ENCODE measurements at regions not wholly inside any gene's neighbourhood (a gene's known extent, or its start where the extent isn't known, plus 50 kb on each side); places are given as distances from the start of the nearest gene placed in this dataset.

DNA sequence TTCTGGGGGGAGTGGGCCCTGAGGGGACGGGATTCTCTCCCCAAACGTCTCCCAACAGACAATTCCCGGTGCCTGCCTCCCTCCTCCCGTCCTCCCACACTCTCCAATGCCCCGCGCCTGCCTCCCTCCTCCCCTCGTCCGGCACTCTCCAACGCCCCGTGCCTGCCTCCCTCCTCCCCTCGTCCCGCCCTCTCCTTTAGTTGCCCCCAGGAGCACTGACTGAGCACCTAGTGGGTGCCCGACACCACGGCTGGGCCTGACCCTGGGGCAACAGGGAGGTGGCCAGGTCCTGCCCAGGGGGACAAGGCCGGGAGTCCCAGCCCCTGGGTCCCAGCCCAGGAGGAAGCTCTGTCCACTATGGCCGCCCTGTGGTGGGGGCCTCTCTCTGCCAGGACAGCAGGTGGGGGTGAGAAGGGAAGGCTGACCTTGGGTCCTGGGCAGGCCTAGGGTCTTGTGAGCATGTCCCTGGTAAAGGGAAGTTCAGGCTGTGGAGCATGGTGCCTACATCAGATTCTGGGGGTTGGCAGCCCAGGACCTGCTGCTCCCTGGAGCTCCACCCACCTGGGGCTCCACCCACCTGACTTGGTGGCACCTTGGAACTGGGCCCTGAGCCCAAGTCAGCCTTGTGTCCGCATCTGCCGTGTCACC lies 942.3 kb downstream of the BRD1 start:
- intact Hi-C loops (cut with DNase I), result no loop called here
- no peak overlapping the region for H3K27ac ChIP-seq
- no peaks in the 10 kb centered on the region for H3K4me1 ChIP-seq
- TF ChIP-seq CTCF (IDR thresholded peaks at IDR 0.05), result no peak
- TF ChIP-seq POLR2A (IDR thresholded peaks at IDR 0.05), result no peak
- no peak overlapping the region for H3K4me3 ChIP-seq
- peaks cover 0 to 33% (median 0%) of the 10 kb centered on the region in 4 donors for H3K27me3 ChIP-seq
- H3K36me3 ChIP-seq, result no peaks in the 10 kb centered on the region
- no peak for DNase-seq
- WGBS, 2 donors, result 64 to 68% methylated on average over 10 of the region's 18 CpGs
- H3K9me3 ChIP-seq, result no peaks in the 10 kb centered on the region

DNA sequence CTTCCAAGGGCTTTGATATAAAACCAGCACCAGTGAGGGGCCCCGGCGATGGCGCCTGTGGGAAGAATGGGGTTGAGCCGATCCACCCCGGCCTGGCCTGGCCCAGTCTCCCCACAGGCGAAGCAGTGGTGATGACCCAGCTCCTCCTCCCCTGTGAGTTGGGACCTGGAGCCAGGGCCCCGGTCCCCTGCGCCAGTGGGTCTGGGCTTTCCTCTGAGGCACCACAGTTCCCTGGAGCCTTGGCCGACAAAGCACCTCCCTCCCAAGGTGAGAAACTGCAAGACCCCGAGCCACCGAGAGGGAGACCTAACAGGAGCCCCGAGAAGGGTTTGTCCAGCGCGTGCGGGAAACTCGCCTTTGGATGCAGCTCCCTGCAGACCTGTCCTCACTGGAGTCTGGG lies 942.9 kb downstream of the BRD1 start:
- Histone ChIP-seq H3K27me3 (peaks cover 0 to 33% (median 0%) of the 10 kb centered on the region in 4 donors), H3K4me3 (no peak overlapping the region), H3K36me3 (no peaks in the 10 kb centered on the region), H3K9me3 (no peaks in the 10 kb centered on the region), H3K4me1 (no peaks in the 10 kb centered on the region), H3K27ac (no peak overlapping the region)
- intact Hi-C loops (cut with DNase I), result no loop called here
- TF ChIP-seq POLR2A (IDR thresholded peaks at IDR 0.05), result no peak
- TF ChIP-seq CTCF (IDR thresholded peaks at IDR 0.05), result no peak
- DNase-seq, result no peak
- 90% methylated on average over 2 to 10 of the region's 16 CpGs for WGBS, 2 donors

DNA sequence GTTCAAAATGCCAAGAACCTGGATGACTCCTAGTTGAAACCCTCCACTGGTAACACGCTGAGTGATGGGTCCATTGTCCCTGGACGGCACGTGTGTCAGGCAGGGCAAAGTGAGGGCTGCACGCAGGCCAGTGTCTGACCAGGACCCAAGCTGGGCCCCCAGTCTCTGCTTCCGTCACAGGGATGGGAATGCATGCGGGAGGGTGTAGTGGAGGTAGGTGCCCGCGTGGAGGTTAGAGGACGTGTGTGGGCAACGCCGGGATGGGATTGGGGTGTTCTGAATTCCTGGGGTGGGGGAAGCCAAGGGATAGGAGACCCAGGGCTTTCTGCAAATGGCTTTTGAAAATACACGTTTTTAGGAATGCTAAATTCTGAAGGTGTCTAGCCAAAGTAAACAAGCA lies 943.3 kb downstream of the BRD1 start:
- DNase-seq, result no peak

DNA sequence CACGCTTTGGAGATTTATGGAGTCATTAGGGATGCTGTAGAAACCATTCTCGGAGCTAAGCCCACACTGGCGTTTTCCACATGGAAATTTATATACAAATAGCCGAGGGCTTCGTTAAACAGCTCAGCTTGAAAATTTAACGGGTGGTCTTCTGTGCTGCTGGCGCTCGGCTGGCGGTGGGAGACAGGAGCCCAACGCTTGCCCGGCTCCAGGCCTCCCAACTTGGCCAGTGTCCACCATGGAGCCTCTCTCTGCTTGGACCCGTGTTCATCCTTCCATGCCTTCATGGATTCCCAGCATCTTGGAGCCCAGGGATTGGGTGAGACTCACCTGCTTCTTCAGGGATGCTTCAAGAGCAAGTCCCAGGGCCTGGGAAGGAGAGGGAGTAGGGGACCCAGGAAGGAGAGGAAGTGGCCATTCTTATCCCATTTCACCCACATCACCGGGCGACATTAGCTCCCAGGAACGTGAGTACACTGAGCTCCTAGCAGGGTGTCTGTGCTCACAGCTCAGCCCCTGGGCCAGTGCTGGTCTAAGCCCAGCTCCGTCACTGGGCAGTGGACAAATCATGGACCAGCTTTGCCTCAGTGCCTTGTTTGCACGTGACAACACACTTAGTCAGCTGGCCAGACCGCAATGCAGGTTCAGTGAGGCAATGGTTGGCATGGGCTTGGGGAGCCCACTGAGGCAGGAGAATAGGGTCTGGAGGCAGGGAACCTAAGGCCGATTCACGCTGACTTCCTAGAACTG lies 944.3 kb downstream of the BRD1 start:
- H3K36me3 ChIP-seq, result no peaks in the 10 kb centered on the region
- intact Hi-C loops (cut with DNase I), result no loop called here
- H3K4me1 ChIP-seq, result no peaks in the 10 kb centered on the region
- TF ChIP-seq POLR2A (IDR thresholded peaks at IDR 0.05) (no peak), CTCF (IDR thresholded peaks at IDR 0.05) (no peak)
- WGBS, 2 donors, result 75 to 81% methylated on average over 7 to 14 of the region's 20 CpGs
- no peaks in the 10 kb centered on the region for H3K9me3 ChIP-seq
- H3K27me3 ChIP-seq, result peaks cover 0 to 33% (median 0%) of the 10 kb centered on the region in 4 donors
- no peak overlapping the region for H3K4me3 ChIP-seq
- no peak for DNase-seq
- H3K27ac ChIP-seq, result no peak overlapping the region

More for the DNA sequence above, 943.3 kb downstream of the BRD1 start:
- H3K4me3 ChIP-seq, result no peak overlapping the region
- no peak overlapping the region for H3K27ac ChIP-seq
- TF ChIP-seq CTCF (IDR thresholded peaks at IDR 0.05), result no peak
- TF ChIP-seq POLR2A (IDR thresholded peaks at IDR 0.05), result no peak
- H3K4me1 ChIP-seq, result no peaks in the 10 kb centered on the region
- H3K36me3 ChIP-seq, result no peaks in the 10 kb centered on the region
- H3K27me3 ChIP-seq, result peaks cover 0 to 33% (median 0%) of the 10 kb centered on the region in 4 donors
- WGBS, 2 donors, result 54 to 61% methylated on average over 8 to 12 of the region's 12 CpGs
- H3K9me3 ChIP-seq, result no peaks in the 10 kb centered on the region
- intact Hi-C loops (cut with DNase I), result no loop called here

DNA sequence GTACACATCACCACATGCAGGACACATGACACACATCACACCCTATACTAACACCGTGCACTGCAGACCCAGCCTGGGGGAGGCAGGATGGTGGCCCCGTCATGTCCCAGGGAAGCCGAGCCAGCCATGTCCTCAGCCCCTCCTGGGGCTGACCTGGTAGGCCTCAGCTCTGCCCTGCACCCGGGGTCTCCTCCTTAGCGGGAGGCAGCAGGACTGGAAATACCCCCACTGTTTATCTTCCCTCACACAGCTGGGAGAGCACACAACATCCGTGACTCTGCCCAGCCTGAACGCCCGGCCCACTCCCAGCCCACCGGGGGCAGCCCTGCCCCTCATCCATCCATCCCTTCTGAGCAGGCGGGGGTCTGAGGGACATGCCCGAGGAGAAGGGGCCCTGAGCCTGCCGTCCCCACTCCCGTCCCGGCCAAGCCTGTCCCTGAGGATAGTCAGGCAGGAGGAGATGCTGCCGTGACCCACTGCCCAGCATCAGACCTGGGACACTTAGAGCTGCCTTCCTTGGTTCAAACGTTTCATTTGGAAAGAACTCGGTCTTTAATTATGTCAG lies 945.0 kb downstream of the BRD1 start:
- no peak for DNase-seq
- H3K4me1 ChIP-seq, result no peaks in the 10 kb centered on the region
- WGBS, 2 donors, result 40 to 100% methylated on average over 1 of the region's 17 CpGs

More for the DNA sequence above, 945.0 kb downstream of the BRD1 start:
- TF ChIP-seq POLR2A (IDR thresholded peaks at IDR 0.05), result no peak
- no peak for TF ChIP-seq CTCF (IDR thresholded peaks at IDR 0.05)
- H3K4me3 ChIP-seq, result no peak overlapping the region
- H3K36me3 ChIP-seq, result no peaks in the 10 kb centered on the region
- H3K9me3 ChIP-seq, result no peaks in the 10 kb centered on the region
- peaks cover 0 to 33% (median 0%) of the 10 kb centered on the region in 4 donors for H3K27me3 ChIP-seq
- intact Hi-C loops (cut with DNase I), result no loop called here
- no peak overlapping the region for H3K27ac ChIP-seq

Data from esophagus squamous epithelium (tissue), 5 donors.